ENCODE measurements at regions not wholly inside any gene's neighbourhood (a gene's known extent, or its start where the extent isn't known, plus 50 kb on each side); places are given as distances from the start of the nearest gene placed in this dataset.
"Not testable (repeated sequence)": the region's sequence is repeated elsewhere in the genome, so short reads cannot be mapped to it uniquely, and the experiment has no call there.

- DNase-seq; intact Hi-C loops (cut with DNase I; ENCODE audit: low total_unique reads); H3K9me3 ChIP-seq; H3K4me1 ChIP-seq; H3K4me3 ChIP-seq; H3K27me3 ChIP-seq; H3K27ac ChIP-seq; H3K36me3 ChIP-seq: not testable (repeated sequence)
Measured at GRCh38 chr4:4021161-4021560, 205.6 kb downstream of the OTOP1 start.

- H3K27ac ChIP-seq; H3K9me3 ChIP-seq; intact Hi-C loops (cut with DNase I; ENCODE audit: low total_unique reads); H3K27me3 ChIP-seq; DNase-seq; H3K4me1 ChIP-seq; H3K36me3 ChIP-seq; H3K4me3 ChIP-seq: not testable (repeated sequence)
Measured at GRCh38 chr4:4026708-4027107, 200.0 kb downstream of the OTOP1 start.

GRCh38 chr4:4028752-4029151 is 198.0 kb downstream of the OTOP1 start:
- H3K27me3 ChIP-seq; H3K9me3 ChIP-seq; H3K4me3 ChIP-seq; DNase-seq; H3K27ac ChIP-seq; intact Hi-C loops (cut with DNase I; ENCODE audit: low total_unique reads); H3K36me3 ChIP-seq; H3K4me1 ChIP-seq: not testable (repeated sequence)

- DNase-seq; intact Hi-C loops (cut with DNase I; ENCODE audit: low total_unique reads); H3K4me3 ChIP-seq; H3K36me3 ChIP-seq; H3K27me3 ChIP-seq; H3K9me3 ChIP-seq; H3K4me1 ChIP-seq; H3K27ac ChIP-seq: not testable (repeated sequence)
Measured at GRCh38 chr4:4030509-4030908, 196.2 kb downstream of the OTOP1 start.

- H3K4me1 ChIP-seq; H3K27ac ChIP-seq; DNase-seq; H3K27me3 ChIP-seq; intact Hi-C loops (cut with DNase I; ENCODE audit: low total_unique reads); H3K4me3 ChIP-seq; H3K36me3 ChIP-seq; H3K9me3 ChIP-seq: not testable (repeated sequence)
Measured at GRCh38 chr4:4031446-4032135, 195.1 kb downstream of the OTOP1 start.

- H3K27me3 ChIP-seq; H3K4me3 ChIP-seq; DNase-seq; H3K9me3 ChIP-seq; H3K4me1 ChIP-seq; intact Hi-C loops (cut with DNase I; ENCODE audit: low total_unique reads); H3K27ac ChIP-seq; H3K36me3 ChIP-seq: not testable (repeated sequence)
Measured at GRCh38 chr4:4032364-4032763, 194.4 kb downstream of the OTOP1 start.

- not testable (repeated sequence) for H3K9me3 ChIP-seq, DNase-seq, H3K27ac ChIP-seq
Measured at GRCh38 chr4:4032801-4033605, 193.7 kb downstream of the OTOP1 start.

GRCh38 chr4:4037399-4038138 is 189.2 kb downstream of the OTOP1 start:
- intact Hi-C loops (cut with DNase I; ENCODE audit: low total_unique reads); H3K9me3 ChIP-seq; H3K27me3 ChIP-seq; H3K4me3 ChIP-seq; H3K4me1 ChIP-seq; H3K36me3 ChIP-seq; DNase-seq; H3K27ac ChIP-seq: not testable (repeated sequence)

More at GRCh38 chr4:4032801-4033605, 193.7 kb downstream of the OTOP1 start:
- H3K4me3 ChIP-seq; H3K27me3 ChIP-seq; intact Hi-C loops (cut with DNase I; ENCODE audit: low total_unique reads); H3K4me1 ChIP-seq; H3K36me3 ChIP-seq: not testable (repeated sequence)

GRCh38 chr4:4045823-4046222 is 180.9 kb downstream of the OTOP1 start:
- H3K4me1 ChIP-seq; H3K36me3 ChIP-seq; H3K27me3 ChIP-seq; intact Hi-C loops (cut with DNase I; ENCODE audit: low total_unique reads); H3K27ac ChIP-seq; DNase-seq; H3K9me3 ChIP-seq; H3K4me3 ChIP-seq: not testable (repeated sequence)

- intact Hi-C loops (cut with DNase I; ENCODE audit: low total_unique reads), result not testable (repeated sequence)
Measured at GRCh38 chr4:4046686-4047085, 180.0 kb downstream of the OTOP1 start.

GRCh38 chr4:4047202-4047601 is 179.5 kb downstream of the OTOP1 start:
- not testable (repeated sequence) for H3K27ac ChIP-seq, DNase-seq

More at GRCh38 chr4:4046686-4047085, 180.0 kb downstream of the OTOP1 start:
- DNase-seq, H3K4me1 ChIP-seq, H3K27ac ChIP-seq, H3K27me3 ChIP-seq, H3K9me3 ChIP-seq, H3K36me3 ChIP-seq, H3K4me3 ChIP-seq: not testable (repeated sequence)

GRCh38 chr4:4048227-4048626 is 178.5 kb downstream of the OTOP1 start:
- H3K36me3 ChIP-seq; intact Hi-C loops (cut with DNase I; ENCODE audit: low total_unique reads); H3K4me1 ChIP-seq; H3K27me3 ChIP-seq; DNase-seq; H3K27ac ChIP-seq; H3K9me3 ChIP-seq; H3K4me3 ChIP-seq: not testable (repeated sequence)

More at GRCh38 chr4:4047202-4047601, 179.5 kb downstream of the OTOP1 start:
- H3K27me3 ChIP-seq; H3K36me3 ChIP-seq; H3K4me3 ChIP-seq; H3K4me1 ChIP-seq; H3K9me3 ChIP-seq; intact Hi-C loops (cut with DNase I; ENCODE audit: low total_unique reads): not testable (repeated sequence)

GRCh38 chr4:4050781-4051180 is 175.9 kb downstream of the OTOP1 start:
- H3K4me1 ChIP-seq; H3K36me3 ChIP-seq; H3K27ac ChIP-seq; intact Hi-C loops (cut with DNase I; ENCODE audit: low total_unique reads); H3K27me3 ChIP-seq; H3K4me3 ChIP-seq; DNase-seq; H3K9me3 ChIP-seq: not testable (repeated sequence)

GRCh38 chr4:4052933-4053332 is 173.8 kb downstream of the OTOP1 start:
- H3K9me3 ChIP-seq; H3K36me3 ChIP-seq; intact Hi-C loops (cut with DNase I; ENCODE audit: low total_unique reads); H3K4me1 ChIP-seq; H3K4me3 ChIP-seq; H3K27ac ChIP-seq; H3K27me3 ChIP-seq; DNase-seq: not testable (repeated sequence)

Data from tibial artery (tissue), 4 donors.